ENCODE measurements at regions not wholly inside any gene's neighbourhood (a gene's known extent, or its start where the extent isn't known, plus 50 kb on each side); places are given as distances from the start of the nearest gene placed in this dataset.

GRCh38 chr9:16052146-16052545 lies 499.3 kb downstream of the CCDC171 start:
- TF ChIP-seq, protein P1, sequence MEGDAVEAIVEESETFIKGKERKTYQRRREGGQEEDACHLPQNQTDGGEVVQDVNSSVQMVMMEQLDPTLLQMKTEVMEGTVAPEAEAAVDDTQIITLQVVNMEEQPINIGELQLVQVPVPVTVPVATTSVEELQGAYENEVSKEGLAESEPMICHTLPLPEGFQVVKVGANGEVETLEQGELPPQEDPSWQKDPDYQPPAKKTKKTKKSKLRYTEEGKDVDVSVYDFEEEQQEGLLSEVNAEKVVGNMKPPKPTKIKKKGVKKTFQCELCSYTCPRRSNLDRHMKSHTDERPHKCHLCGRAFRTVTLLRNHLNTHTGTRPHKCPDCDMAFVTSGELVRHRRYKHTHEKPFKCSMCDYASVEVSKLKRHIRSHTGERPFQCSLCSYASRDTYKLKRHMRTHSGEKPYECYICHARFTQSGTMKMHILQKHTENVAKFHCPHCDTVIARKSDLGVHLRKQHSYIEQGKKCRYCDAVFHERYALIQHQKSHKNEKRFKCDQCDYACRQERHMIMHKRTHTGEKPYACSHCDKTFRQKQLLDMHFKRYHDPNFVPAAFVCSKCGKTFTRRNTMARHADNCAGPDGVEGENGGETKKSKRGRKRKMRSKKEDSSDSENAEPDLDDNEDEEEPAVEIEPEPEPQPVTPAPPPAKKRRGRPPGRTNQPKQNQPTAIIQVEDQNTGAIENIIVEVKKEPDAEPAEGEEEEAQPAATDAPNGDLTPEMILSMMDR (IDR thresholded peaks at IDR 0.05; ENCODE audit: borderline replicate concordance, control extremely low read depth, extremely low read depth, insufficient read depth, missing control alignments): no peak
- no peak for DNase-seq (ENCODE audit: low spot score)
- in situ Hi-C loops (cut with MboI; ENCODE audit: low sequenced_read_pairs, unreplicated experiment): no loop called here

DNA sequence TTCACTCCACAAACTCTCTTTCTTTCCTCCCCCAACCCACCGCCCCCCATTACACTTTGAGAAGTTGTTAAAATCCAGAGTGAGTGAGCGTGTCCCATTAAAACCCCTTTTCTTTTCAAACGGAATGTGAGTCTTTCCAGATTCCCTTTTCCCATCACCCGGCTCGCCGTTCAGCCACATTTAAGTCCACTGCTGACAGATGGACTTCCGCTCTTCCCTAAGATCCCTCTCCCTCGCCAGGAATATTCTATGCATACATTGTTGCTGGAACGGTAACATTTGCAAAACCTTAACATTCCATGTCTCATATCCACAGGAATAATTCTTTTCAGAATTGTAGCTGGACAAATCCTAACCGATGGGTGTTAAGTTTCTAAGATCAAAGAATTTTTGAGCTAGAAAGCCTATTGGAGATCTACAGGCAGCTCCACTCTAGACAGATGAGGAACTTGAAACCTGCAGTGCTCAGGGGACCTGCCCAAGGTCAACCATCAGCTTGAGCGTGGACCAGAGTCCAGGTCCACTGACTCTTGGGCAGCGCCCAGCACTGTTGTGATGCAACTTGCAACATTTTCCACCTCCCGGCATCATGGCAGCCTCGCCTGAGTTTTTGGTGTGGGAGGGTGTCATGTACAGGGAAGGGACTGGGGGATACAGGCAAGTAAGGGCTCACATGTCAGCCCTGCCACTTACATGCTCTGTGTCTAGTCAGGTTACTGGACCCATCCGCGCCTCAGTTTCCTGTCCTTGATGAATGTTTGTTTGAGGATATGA lies 500.1 kb downstream of the CCDC171 start:
- TF ChIP-seq, protein P1 (IDR thresholded peaks at IDR 0.05; ENCODE audit: borderline replicate concordance, control extremely low read depth, extremely low read depth, insufficient read depth, missing control alignments): no peak
- no peak for DNase-seq (ENCODE audit: low spot score)
- in situ Hi-C loops (cut with MboI; ENCODE audit: low sequenced_read_pairs, unreplicated experiment): no loop called here

DNA sequence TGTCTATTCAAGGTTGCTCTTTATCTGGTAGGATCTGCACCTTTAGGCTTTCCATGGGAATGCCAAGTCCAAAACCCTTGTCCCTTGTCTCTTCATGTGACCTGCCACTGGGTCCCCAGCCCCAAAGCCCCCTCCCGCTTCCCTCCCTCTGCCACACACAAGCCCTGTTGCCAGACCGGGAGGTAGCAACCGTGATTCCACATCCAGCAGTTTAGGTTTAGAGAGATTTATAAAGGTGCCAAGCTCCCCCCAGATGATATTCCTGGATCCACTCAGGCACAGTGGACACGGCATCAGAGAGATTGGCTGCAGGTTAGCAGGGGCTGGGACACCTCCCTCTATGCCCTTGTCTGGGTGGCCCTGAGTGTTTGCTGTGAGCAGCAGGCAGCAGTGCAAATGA lies 504.7 kb downstream of the CCDC171 start:
- TF ChIP-seq, protein P1 (IDR thresholded peaks at IDR 0.05; ENCODE audit: borderline replicate concordance, control extremely low read depth, extremely low read depth, insufficient read depth, missing control alignments): no peak
- in situ Hi-C loops (cut with MboI; ENCODE audit: low sequenced_read_pairs, unreplicated experiment): no loop called here
- no peak for DNase-seq (ENCODE audit: low spot score)

DNA sequence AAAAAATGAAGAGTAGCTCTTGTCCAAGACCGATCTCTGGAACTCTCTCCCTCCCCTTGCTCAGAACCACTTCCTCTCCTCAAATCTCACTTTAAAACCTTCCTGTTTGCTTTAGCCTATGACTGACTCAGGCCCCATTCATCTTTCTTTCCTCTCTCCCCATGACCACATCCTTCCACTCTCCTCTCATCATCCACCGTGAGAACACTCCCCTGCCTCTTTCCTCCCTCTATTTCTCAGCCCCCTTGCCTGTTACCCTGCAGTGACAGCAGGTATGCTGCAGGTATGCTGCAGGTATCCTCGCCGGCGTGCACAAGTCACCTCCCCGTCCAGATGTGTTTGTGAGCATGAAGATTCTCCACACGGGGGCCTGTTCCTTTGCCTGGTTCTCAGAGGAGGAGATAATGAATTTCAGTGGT lies 505.3 kb downstream of the CCDC171 start:
- in situ Hi-C loops (cut with MboI; ENCODE audit: low sequenced_read_pairs, unreplicated experiment): no loop called here
- DNase-seq (ENCODE audit: low spot score): peak; percentile 43
- TF ChIP-seq, protein P1 (IDR thresholded peaks at IDR 0.05; ENCODE audit: borderline replicate concordance, control extremely low read depth, extremely low read depth, insufficient read depth, missing control alignments): no peak

DNA sequence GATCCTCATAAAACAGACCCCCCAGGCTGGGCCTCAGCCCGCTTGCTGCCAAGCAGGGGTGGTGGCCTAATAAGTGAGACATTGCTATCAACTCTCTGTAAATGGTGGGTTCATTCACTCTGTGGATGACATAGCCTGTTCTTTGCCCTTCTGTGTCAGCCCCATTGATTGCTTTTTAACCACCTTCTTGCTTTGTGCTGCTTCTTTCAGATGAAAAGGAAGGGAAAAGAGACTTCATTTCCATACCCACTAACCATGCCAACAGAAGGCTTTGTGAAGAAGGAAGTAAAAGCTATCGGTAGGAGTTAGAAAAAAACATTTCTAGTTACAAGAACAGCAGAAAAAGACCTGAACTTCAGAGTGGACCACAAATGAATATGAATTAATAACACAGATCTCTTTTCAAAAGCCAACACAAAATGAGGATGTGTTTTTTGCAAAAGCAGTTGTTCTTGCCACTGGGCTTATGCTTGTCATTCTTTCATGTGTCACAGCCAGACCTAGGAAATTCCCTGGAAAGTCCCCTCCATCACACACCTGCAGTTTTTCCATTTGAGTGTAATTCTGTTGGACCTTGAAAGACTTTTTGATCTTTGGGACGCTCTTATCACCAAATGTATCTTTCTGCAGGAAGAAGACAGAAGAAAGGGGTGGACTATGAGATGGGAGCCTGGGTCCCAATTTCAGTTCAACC lies 507.7 kb downstream of the CCDC171 start:
- DNase-seq (ENCODE audit: low spot score): peak; percentile 42
- in situ Hi-C loops (cut with MboI; ENCODE audit: low sequenced_read_pairs, unreplicated experiment): no loop called here

GRCh38 chr9:16062542-16063240 lies 509.8 kb downstream of the CCDC171 start:
- TF ChIP-seq, protein P1 (IDR thresholded peaks at IDR 0.05; ENCODE audit: borderline replicate concordance, control extremely low read depth, extremely low read depth, insufficient read depth, missing control alignments): no peak
- in situ Hi-C loops (cut with MboI; ENCODE audit: low sequenced_read_pairs, unreplicated experiment): no loop called here
- no peak for DNase-seq (ENCODE audit: low spot score)

More for the DNA sequence above, 507.7 kb downstream of the CCDC171 start:
- TF ChIP-seq, protein P1 (IDR thresholded peaks at IDR 0.05; ENCODE audit: borderline replicate concordance, control extremely low read depth, extremely low read depth, insufficient read depth, missing control alignments): no peak

All from GM13976 (cell line).